NCI-H1105 (cell line): ENCODE measurements at regions not wholly inside any gene's neighbourhood (a gene's known extent, or its start where the extent isn't known, plus 50 kb on each side); places are given as distances from the start of the nearest gene placed in this dataset.
"Not testable (repeated sequence)": the region's sequence is repeated elsewhere in the genome, so short reads cannot be mapped to it uniquely, and the experiment has no call there.

ENCODE experiments used
- DNase-seq: peaks from one replicate; lab custom pipeline; 2025; lab: John Stamatoyannopoulos, UW

DNA sequence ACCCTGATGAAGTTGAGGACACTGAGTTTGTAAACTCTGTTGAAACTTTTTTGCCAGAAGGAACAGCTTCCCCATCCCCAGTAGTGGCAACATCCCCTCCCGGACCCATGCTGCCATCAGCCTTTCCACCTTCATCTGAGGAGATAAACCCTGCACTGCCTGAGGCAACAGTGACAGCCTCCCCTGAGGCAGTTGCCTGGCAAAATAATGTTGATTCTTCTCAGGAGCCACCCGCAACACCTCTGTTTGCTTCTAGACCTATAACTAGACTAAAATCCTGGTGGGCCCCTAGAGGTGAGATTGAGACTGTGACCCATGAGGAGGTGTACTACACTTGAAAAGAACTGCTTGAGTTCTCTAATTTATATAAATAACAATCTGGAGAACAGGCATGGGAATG lies 597.6 kb upstream of the NR3C2 start:
- DNase-seq = not testable (repeated sequence)

DNA sequence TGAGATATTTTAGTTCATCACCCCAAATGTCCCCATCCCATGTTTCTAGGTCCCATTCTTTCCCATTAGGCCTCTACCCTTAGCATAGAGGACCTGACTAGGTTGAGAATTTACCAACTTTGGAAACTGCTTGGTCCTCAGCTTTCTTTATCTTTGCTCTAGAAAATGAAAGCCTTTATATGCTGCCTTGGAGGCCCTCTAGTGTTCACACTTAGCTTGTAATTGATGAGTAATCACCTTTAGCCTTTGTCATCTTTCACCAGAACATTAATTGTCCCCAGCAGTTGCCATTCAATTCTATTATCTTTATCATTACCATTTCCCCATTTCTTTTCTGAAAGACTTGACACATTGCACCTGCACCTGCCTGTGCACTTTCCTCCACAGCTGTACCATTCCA lies 589.2 kb upstream of the NR3C2 start:
- no peak for DNase-seq

GRCh38 chr4:149029056-149029651 lies 586.9 kb upstream of the NR3C2 start:
- no peak for DNase-seq

DNA sequence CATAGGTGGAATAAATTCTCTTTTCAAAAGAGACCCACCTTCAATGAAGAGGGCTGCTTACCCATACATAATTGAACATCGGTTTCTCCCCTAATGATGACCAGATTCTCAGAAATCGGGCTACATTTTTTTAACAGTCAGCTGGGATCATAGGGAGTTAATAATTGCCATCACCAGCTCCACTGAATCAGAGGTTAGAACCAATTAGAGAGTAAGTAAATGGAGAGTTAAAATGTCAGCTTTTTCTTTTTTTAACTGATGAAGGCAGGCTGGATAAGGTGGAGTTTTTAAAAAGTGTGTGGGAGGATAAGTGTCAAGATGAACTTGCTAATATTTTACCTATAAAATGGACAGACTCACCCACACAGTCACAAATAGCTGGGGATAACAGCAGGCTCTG lies 584.5 kb upstream of the NR3C2 start:
- DNase-seq = no peak

DNA sequence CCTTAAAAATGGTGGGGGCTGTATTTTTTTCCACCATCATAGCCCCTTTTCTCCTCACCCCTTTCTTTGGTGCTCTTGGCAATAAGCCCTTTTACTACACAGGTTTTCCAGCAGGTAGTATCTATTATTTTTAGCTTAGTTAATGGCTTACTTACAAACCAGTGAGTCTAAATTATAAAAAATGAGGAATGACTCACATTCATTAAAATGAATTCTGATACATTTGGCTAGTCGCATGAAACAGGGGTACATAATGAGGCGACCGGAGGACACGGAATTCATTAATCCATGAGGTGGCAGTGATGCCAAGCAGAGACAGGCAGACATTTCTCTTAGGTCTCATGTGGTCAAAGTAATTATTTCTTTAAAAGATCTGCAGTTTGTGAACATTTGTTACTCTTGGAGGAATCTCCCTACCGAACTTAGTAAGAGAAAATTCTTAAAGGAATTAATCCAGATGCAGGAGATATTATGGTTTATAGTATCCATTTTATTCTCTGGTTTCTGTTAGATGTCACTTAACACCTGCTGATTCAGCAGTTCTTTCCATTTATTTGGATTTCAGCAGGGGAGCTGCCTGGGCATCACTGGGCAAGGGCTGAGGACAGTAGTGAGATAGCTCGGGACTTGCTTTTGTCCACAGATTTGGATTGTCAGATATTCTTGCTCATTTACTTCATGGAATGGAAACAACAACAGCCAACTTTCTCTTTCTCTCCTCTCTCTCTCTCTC lies 575.0 kb upstream of the NR3C2 start:
- no peak for DNase-seq

DNA sequence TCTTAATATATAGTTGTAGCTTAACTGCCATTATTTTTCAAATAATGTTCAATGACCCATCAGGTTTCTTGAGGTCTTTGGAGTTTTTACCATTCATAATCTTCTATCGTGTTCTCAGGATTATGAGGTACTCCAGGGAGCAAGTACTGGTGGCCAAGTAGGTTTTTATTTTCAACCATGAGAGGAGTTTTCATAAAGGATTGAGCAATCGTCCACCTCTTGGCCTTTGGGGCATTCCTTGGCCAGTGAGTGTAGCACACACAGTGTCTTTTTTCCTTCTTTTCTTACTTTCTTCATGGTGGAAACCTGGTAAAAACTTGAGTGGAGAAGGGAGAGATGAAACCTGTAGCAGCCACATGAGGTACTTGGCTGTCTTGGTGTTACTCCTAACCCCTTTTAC lies 567.0 kb upstream of the NR3C2 start:
- no peak for DNase-seq

DNA sequence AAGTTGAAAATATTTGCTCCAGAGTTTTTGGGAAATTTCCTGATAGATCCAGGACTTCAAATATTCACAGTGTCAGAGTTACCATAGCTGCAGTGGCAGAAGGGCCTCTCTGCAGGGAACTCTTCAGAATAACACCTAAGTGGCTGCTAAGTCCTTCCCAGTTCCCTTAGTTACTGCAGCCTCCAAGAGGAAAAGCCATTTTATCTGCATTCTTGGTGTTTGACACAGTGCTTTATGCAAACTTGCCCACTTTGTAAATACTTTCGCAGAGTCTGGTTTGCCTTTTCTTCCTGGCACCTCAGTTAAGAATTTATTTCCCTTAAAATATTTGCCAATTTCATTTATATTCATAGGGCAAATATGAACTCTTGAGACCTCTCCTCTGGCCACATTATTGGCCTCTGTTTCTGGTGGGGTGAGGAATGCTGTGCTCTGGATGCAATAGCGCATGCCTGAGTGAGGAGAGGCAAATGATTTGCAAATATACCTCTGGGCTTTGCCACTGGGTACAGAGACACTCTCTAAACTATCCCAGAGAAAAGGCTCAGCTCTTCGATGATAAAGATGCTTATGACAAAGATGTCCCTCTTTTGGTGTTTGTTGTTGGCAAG lies 566.3 kb upstream of the NR3C2 start:
- no peak for DNase-seq

GRCh38 chr4:149005191-149005590 lies 563.0 kb upstream of the NR3C2 start:
- no peak for DNase-seq

GRCh38 chr4:148999924-149000323 lies 557.7 kb upstream of the NR3C2 start:
- no peak for DNase-seq

DNA sequence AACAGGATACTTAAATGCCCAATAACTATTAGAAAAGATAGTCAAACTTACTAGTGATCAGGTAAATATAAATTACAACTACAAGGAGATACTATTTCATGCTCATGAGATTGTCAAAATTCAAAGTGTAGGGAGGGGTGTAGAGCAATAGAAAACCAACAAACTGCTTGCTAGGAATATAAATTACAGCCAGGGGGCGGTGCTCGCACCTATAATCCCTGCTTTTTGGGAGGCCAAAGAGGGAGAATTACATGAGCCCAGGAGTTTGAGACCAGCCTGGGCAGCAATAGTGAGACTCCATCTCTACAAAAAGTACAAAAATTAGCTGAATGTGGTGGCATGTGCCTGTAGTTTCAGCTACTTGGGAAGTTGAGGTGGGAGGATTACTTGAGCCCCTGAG lies 556.5 kb upstream of the NR3C2 start:
- DNase-seq = no peak

- DNase-seq = no peak
Observed at GRCh38 chr4:148986951-148987350, 544.7 kb upstream of the NR3C2 start.

DNA sequence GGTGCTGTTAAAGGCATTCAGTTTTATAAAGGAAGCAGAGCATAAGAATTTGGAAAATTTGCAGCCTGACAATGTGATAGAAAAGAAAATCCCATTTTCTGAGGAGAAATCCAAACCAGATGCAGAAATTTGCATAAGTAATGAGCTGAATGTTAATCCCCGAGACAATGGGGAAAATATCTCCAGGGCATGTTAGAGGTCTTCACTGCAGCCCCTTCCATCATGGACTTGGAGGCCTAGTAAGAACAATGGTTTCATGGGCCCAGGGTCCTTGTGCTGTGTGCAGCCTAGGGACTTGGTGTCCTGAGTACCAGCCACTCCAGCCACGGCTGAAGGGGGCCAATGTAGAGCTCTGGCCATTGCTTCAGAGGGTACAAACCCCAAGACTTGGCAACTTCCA lies 542.7 kb upstream of the NR3C2 start:
- no peak for DNase-seq

- DNase-seq = no peak
Observed at GRCh38 chr4:148982200-148982599, 540.0 kb upstream of the NR3C2 start.

- no peak for DNase-seq
Observed at GRCh38 chr4:148980782-148981480, 538.7 kb upstream of the NR3C2 start.

GRCh38 chr4:148978301-148978700 lies 536.1 kb upstream of the NR3C2 start:
- DNase-seq = no peak

DNA sequence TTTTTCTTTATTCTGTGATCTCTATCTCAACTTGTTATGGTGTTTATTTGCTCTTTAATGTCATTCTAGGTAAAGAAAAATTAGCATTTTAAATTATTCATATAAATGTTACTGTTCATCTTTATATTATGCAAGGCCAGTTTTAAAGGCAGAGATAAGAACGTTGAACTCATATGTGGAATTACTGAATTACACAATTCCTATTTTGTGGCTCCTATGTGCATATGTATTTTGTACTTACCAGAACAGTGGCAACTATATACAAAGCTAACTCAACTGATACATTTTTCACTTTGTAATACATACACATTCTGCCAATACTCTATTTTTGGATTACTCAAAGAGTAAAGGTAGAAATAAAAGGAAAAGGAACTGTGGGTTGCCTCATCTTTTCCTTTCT lies 533.2 kb upstream of the NR3C2 start:
- no peak for DNase-seq

GRCh38 chr4:148965080-148965479 lies 522.9 kb upstream of the NR3C2 start:
- no peak for DNase-seq

DNA sequence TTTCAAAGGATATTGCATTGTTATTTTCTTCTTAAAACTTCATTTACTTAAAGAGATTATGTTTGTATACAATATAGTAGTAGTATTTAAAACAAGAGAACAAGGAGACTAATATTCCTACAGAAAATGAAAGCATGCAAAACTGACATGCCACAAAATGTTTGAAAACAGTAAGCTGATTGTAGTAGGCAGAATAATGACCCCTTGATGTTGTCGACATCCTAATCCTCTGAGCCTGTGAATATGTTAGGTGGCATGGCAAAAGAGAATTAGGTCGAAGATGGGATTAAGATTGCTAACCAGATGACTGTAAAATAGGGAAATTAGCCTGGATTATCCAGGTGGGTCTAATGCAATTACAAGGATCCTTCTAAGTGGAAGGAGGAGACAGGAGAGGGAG lies 522.2 kb upstream of the NR3C2 start:
- DNase-seq = no peak

DNA sequence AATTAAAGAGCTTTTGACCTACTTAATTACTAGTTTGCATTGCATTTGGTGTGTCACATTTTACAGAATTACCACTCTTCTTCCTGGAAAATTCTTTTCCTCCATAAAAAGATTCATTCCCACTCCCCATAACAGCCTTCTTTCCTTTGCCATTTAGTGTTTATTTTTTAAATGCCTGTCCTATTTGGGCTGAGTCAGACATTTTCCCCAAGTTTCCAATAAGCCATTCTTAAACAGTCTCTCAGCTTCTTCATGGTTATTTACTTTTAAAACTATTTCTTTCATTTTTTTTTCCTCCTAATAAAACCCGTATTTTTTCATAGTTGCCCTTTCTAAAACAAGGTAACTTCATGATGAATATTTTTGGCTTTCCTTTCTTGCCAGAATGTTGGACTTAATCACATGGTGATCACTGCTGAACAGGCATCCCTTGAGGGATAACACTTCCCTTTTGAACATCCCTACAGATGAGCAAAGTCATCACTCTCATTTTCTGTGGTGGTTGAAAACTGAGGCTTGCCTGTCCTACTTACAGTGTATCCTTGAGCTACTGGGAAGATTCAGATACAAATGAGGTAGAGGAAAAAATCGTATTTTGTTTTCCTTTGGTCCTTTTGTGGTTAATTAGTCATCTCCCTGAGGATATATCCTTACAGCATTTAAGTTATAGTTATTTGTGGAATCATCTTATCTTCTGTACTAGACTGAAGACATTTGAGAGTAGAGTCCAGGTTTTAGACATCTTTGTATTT lies 520.5 kb upstream of the NR3C2 start:
- DNase-seq = no peak

DNA sequence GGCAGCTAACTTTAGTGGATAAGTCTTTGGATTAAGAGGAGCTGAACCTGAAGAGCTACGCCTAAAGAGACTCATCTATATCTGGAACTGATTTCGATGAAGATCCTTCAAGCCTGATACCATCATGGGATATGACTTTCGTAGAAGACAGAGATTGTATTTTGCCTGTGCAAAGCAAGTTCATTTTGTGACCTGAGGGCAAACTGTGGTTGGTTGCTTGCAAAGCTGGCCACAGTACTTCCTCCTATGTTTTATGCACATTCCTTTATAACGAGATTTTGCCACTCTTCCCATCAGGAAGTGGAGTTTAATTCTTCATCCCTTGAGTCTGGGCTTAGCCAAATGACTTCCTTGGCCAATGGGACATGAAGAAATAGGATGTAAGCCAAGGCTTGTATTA lies 519.3 kb upstream of the NR3C2 start:
- DNase-seq = no peak

- DNase-seq = no peak
Observed at GRCh38 chr4:148958317-148958716, 516.1 kb upstream of the NR3C2 start.

DNA sequence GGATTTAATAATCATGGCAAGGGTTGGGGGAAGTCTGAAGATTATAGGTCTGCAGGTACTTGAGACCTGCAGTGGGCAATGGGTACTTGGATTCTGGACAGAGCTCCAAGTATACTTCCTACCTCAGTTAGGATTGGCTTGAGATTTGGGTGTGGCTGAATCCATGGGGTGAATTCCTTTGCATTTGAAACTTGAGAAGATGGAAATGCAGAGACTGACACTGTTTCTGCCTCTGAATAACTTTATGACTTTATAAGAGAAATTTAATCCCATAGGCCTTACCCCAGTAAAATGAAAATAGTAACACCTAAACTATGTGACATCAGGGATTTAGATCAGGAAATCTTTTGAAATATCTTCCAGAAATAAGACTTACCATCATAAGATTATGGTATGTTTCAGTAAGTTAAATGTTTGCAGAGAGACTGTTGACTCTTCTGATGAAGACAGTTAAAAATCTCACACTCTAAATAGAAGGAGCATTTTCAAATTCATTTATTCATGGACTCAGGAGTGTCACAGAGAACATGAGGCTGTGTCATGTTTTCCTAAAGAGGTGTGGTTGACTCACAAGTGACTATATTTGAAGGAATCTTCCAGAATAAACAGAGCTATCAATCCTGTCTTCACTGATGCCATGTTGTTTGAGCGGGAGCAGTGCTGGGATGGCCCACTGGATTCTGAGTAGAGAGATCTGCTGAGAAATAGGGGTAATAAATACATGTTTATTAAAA lies 513.5 kb upstream of the NR3C2 start:
- DNase-seq = no peak
